Keratinocyte (primary cell): ENCODE measurements at regions not wholly inside any gene's neighbourhood (a gene's known extent, or its start where the extent isn't known, plus 50 kb on each side); places are given as distances from the start of the nearest gene placed in this dataset.

Experiments used
- EZH2 ChIP-seq: IDR thresholded peaks from one replicate; pipeline ENCODE4 v1.6.1; 2012; ENCODE audit warnings: inconsistent platforms, mild to moderate bottlenecking, low read length, moderate library complexity
- TF ChIP-seq, protein P1 (sequence below), 3 experiments: IDR thresholded peaks in 1 of 3; conservative IDR thresholded peaks in 1 of 3; optimal IDR thresholded peaks in 1 of 3; 2 replicates in 2 of 3; 3 replicates in 1 of 3; pipeline versions ENCODE3 to v1.5.1; 2011; ENCODE audit warnings: low read length in 3 of 3, mild to moderate bottlenecking in 3 of 3, moderate library complexity in 2 of 3, control low read depth in 1 of 3, inconsistent platforms in 1 of 3; ENCODE audit not compliant: insufficient read depth in 2 of 3; ENCODE audit errors: extremely low read depth in 1 of 3

DNA sequence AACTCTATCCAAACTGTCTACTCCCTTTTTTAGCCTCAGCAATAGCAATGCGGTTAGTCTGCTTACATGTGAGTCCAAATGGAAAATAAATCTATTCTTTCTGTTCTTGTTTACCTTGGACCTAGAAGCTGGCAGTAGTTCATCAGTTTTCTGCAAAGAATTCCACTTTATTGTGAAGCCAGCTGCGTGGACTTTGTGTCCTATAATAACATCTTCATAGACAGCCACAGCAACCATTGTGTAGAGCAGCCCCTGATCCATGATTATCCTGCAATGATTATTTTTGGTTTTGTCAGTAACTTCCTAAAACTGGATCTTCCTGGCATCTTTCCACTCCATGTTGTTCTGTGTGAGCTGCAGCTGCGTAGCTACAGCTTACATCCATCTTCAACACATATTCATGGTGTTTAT lies 408.7 kb downstream of the NUF2 start:
- TF ChIP-seq, protein P1, sequence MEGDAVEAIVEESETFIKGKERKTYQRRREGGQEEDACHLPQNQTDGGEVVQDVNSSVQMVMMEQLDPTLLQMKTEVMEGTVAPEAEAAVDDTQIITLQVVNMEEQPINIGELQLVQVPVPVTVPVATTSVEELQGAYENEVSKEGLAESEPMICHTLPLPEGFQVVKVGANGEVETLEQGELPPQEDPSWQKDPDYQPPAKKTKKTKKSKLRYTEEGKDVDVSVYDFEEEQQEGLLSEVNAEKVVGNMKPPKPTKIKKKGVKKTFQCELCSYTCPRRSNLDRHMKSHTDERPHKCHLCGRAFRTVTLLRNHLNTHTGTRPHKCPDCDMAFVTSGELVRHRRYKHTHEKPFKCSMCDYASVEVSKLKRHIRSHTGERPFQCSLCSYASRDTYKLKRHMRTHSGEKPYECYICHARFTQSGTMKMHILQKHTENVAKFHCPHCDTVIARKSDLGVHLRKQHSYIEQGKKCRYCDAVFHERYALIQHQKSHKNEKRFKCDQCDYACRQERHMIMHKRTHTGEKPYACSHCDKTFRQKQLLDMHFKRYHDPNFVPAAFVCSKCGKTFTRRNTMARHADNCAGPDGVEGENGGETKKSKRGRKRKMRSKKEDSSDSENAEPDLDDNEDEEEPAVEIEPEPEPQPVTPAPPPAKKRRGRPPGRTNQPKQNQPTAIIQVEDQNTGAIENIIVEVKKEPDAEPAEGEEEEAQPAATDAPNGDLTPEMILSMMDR (optimal IDR thresholded peaks at IDR 0.05 in 1 of 3, IDR thresholded peaks at IDR 0.05 in 1 of 3, conservative IDR thresholded peaks at IDR 0.05 in 1 of 3; ENCODE audit: extremely low read depth in 1 of 3, insufficient read depth in 2 of 3, low read length in 3 of 3) = no peak
- TF ChIP-seq EZH2 = no peak
